ENCODE measurements at regions not wholly inside any gene's neighbourhood (a gene's known extent, or its start where the extent isn't known, plus 50 kb on each side); places are given as distances from the start of the nearest gene placed in this dataset.

- no peaks in the 10 kb centered on the region for H3K36me3 ChIP-seq (ENCODE audit: insufficient read depth in 1 of 2, low read depth in 1 of 2)
- H3K4me3 ChIP-seq: peak overlapping the region; percentile 57
- no peaks in the 10 kb centered on the region for H3K4me1 ChIP-seq
- no peak for ATAC-seq
- TF ChIP-seq CTCF (IDR thresholded peaks at IDR 0.05): no peak
- DNase-seq: no peak
- peaks cover 3 to 52% (median 14%) of the 10 kb centered on the region in 3 donors for H3K27me3 ChIP-seq (ENCODE audit: insufficient read depth in 3 of 3, low read length in 2 of 3)
- 2 to 5% (median 4%) methylated on average over 49 to 51 of the region's 51 CpGs for WGBS, 3 donors
- H3K9me3 ChIP-seq: no peaks in the 10 kb centered on the region
- intact Hi-C loops (cut with DNase I): loop anchor here in 1 of 2 donors (10.0 kb wide), 1 partner anchor 1696 kb away; no protein-coding TSS in a partner anchor
- H3K27ac ChIP-seq: no peak overlapping the region
Observed at GRCh38 chr22:48490500-48491411, 1336.9 kb downstream of the BRD1 start.

- peak in 2 of 4 donors; percentile 23 to 39 for ATAC-seq
- TF ChIP-seq CTCF (IDR thresholded peaks at IDR 0.05): no peak
- no peak overlapping the region for H3K27ac ChIP-seq
- peaks cover 3 to 52% (median 14%) of the 10 kb centered on the region in 3 donors for H3K27me3 ChIP-seq (ENCODE audit: insufficient read depth in 3 of 3, low read length in 2 of 3)
- peak overlapping the region; percentile 57 for H3K4me3 ChIP-seq
- DNase-seq: no peak
- H3K9me3 ChIP-seq: no peaks in the 10 kb centered on the region
- 0 to 1% (median 1%) methylated on average over 55 to 113 of the region's 113 CpGs for WGBS, 3 donors
- intact Hi-C loops (cut with DNase I): loop anchor here in 1 of 2 donors (10.0 kb wide), 1 partner anchor 1695 kb away; no protein-coding TSS in a partner anchor
- no peaks in the 10 kb centered on the region for H3K36me3 ChIP-seq (ENCODE audit: insufficient read depth in 1 of 2, low read depth in 1 of 2)
- no peaks in the 10 kb centered on the region for H3K4me1 ChIP-seq
Observed at GRCh38 chr22:48489551-48490499, 1337.8 kb downstream of the BRD1 start.

- no peak overlapping the region for H3K4me3 ChIP-seq
- no peak for DNase-seq
- intact Hi-C loops (cut with DNase I): no loop called here
- no peaks in the 10 kb centered on the region for H3K9me3 ChIP-seq
- H3K27me3 ChIP-seq (ENCODE audit: insufficient read depth in 3 of 3, low read length in 2 of 3): peaks cover 3 to 52% (median 11%) of the 10 kb centered on the region in 3 donors
- H3K4me1 ChIP-seq: no peaks in the 10 kb centered on the region
- TF ChIP-seq CTCF (IDR thresholded peaks at IDR 0.05): no peak
- 9 to 23% (median 17%) methylated on average over 24 to 90 of the region's 90 CpGs for WGBS, 3 donors
- H3K36me3 ChIP-seq (ENCODE audit: insufficient read depth in 1 of 2, low read depth in 1 of 2): no peaks in the 10 kb centered on the region
- H3K27ac ChIP-seq: no peak overlapping the region
- ATAC-seq: peak in 3 of 4 donors; percentile 30 to 53 (median 53)
Observed at GRCh38 chr22:48488611-48489511, 1338.8 kb downstream of the BRD1 start.

- no peak for DNase-seq
- H3K4me3 ChIP-seq: no peak overlapping the region
- WGBS, 3 donors: 25 to 38% (median 33%) methylated on average over 5 of the region's 5 CpGs
- TF ChIP-seq CTCF (IDR thresholded peaks at IDR 0.05): no peak
- no peak for ATAC-seq
- H3K27ac ChIP-seq: no peak overlapping the region
- no peaks in the 10 kb centered on the region for H3K4me1 ChIP-seq
- peaks cover 3 to 51% (median 11%) of the 10 kb centered on the region in 3 donors for H3K27me3 ChIP-seq (ENCODE audit: insufficient read depth in 3 of 3, low read length in 2 of 3)
- no peaks in the 10 kb centered on the region for H3K9me3 ChIP-seq
- intact Hi-C loops (cut with DNase I): no loop called here
- H3K36me3 ChIP-seq (ENCODE audit: insufficient read depth in 1 of 2, low read depth in 1 of 2): no peaks in the 10 kb centered on the region
Observed at GRCh38 chr22:48488149-48488551, 1339.5 kb downstream of the BRD1 start.

Measured in psoas muscle (tissue), 7 donors.